Loucy (cell line): ENCODE measurements at regions not wholly inside any gene's neighbourhood (a gene's known extent, or its start where the extent isn't known, plus 50 kb on each side); places are given as distances from the start of the nearest gene placed in this dataset.

Experiments
- CTCF ChIP-seq: fragments of 200-600 bp; sonication (generic); conservative IDR thresholded peaks from 2 replicates; pipeline ENCODE4 v1.5.1; 2014; ENCODE audit warnings: mild to moderate bottlenecking, antibody characterized with exemption, low read length
- EZH2phosphoT487 ChIP-seq: fragments of 200-600 bp; IDR thresholded peaks from 2 replicates; pipeline ENCODE4 v1.6.1; 2018; ENCODE audit warnings: antibody characterized with exemption, mild to moderate bottlenecking, moderate library complexity, borderline replicate concordance

- TF ChIP-seq CTCF, result no peak
- TF ChIP-seq EZH2phosphoT487, result no peak
Measured at GRCh38 chr5:26492906-26493459, 545.4 kb downstream of the CDH9 start.
